ENCODE measurements at regions not wholly inside any gene's neighbourhood (a gene's known extent, or its start where the extent isn't known, plus 50 kb on each side); places are given as distances from the start of the nearest gene placed in this dataset.
A peak's percentile ranks its signal among the peaks of the same experiment; 100 is the strongest.
"Not testable (repeated sequence)": the region's sequence is repeated elsewhere in the genome, so short reads cannot be mapped to it uniquely, and the experiment has no call there.

- peak; percentile 0 for DNase-seq
Measured at GRCh38 chrX:39779952-39780783, 317.6 kb downstream of the BCOR start.

- no peak for DNase-seq
Measured at GRCh38 chrX:39782276-39782675, 315.5 kb downstream of the BCOR start.

- no peak for DNase-seq
Measured at GRCh38 chrX:39787999-39788398, 309.8 kb downstream of the BCOR start.

GRCh38 chrX:39788521-39788920, 309.2 kb downstream of the BCOR start:
- no peak for DNase-seq

- DNase-seq = no peak
Measured at GRCh38 chrX:39791691-39792090, 306.1 kb downstream of the BCOR start.

GRCh38 chrX:39795605-39796004, 302.2 kb downstream of the BCOR start:
- DNase-seq = no peak

- DNase-seq = no peak
Measured at GRCh38 chrX:39796856-39797255, 300.9 kb downstream of the BCOR start.

GRCh38 chrX:39798488-39798887, 299.3 kb downstream of the BCOR start:
- DNase-seq = not testable (repeated sequence)

GRCh38 chrX:39802354-39802753, 295.4 kb downstream of the BCOR start:
- no peak for DNase-seq

- no peak for DNase-seq
Measured at GRCh38 chrX:39802908-39803307, 294.9 kb downstream of the BCOR start.

- no peak for DNase-seq
Measured at GRCh38 chrX:39805022-39805421, 292.7 kb downstream of the BCOR start.

GRCh38 chrX:39805825-39806224, 291.9 kb downstream of the BCOR start:
- no peak for DNase-seq

GRCh38 chrX:39808471-39808917, 289.3 kb downstream of the BCOR start:
- DNase-seq = no peak

- DNase-seq = no peak
Measured at GRCh38 chrX:39809331-39809730, 288.4 kb downstream of the BCOR start.

- DNase-seq = no peak
Measured at GRCh38 chrX:39810901-39811300, 286.9 kb downstream of the BCOR start.

GRCh38 chrX:39811376-39811775, 286.4 kb downstream of the BCOR start:
- no peak for DNase-seq

GRCh38 chrX:39813631-39814277, 284.0 kb downstream of the BCOR start:
- DNase-seq = no peak

- peak; percentile 1 for DNase-seq
Measured at GRCh38 chrX:39814391-39814790, 283.4 kb downstream of the BCOR start.

- DNase-seq = no peak
Measured at GRCh38 chrX:39815631-39816030, 282.1 kb downstream of the BCOR start.

- no peak for DNase-seq
Measured at GRCh38 chrX:39816871-39817731, 280.7 kb downstream of the BCOR start.

GRCh38 chrX:39817754-39818470, 279.8 kb downstream of the BCOR start:
- DNase-seq = no peak

GRCh38 chrX:39818750-39819149, 279.0 kb downstream of the BCOR start:
- DNase-seq = no peak

Data from GF-D8 (cell line).